ENCODE measurements at regions not wholly inside any gene's neighbourhood (a gene's known extent, or its start where the extent isn't known, plus 50 kb on each side); places are given as distances from the start of the nearest gene placed in this dataset.
A peak's percentile ranks its signal among the peaks of the same experiment; 100 is the strongest.

DNA sequence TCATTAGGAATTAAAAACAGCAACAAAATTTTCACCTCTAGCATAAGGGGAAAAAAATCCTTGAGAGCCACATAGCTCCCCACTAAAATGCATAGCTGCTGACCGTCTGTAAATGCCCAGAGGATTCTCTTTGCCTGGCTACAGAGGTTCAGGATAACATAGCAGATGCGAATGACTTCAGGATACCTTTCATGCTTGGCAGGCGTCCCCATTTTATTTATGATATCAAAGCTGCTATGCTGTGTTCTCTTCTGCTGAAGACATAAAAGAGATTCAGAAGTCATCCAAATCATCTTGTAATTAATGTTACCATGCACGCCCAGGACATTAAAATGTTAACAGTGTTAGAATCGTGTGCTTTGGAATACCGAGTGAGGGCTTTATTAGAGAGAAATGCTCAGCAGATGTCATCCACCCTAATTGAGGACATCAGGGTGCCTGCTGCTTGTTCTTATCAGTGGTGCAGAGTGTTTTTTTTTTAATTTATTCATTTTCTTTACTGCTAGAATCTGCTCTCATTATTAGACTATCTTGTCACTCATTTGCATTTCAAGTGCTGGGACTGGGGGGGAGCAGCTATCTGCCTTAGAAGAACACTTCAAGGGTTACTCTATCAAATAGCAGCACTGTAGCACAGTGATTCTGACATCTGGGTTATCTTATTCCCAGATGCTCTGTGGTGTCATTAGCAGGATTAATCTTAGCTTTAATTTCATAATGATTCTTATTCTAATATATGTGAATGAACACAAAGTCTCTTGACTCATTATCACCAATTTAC is 139.5 kb downstream of the ZNF326 start:
- DNase-seq (ENCODE audit: low spot score) = no peak

GRCh38 chr1:90133133-90133532 is 138.2 kb downstream of the ZNF326 start:
- DNase-seq (ENCODE audit: low spot score) = peak; percentile 58

DNA sequence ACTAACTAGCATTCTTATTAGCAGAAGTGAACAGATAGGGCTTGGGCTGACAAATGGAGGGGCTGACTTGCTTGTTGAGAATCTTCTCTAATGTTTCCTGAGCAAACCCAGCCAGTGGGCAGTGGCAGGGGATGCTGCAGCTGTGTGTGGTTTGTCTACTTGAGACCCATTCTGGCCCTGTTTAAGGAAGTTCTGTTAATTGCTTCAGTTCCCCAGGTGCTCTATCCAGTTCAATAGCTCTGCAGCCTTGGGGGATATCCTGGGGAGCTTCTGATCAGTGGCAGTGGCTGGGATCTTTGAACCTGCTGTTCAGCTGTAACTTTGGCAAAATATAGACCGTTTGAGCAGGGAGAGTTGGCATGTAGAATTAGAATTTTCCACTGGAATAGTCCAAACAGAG is 137.4 kb downstream of the ZNF326 start:
- DNase-seq (ENCODE audit: low spot score) = no peak

DNA sequence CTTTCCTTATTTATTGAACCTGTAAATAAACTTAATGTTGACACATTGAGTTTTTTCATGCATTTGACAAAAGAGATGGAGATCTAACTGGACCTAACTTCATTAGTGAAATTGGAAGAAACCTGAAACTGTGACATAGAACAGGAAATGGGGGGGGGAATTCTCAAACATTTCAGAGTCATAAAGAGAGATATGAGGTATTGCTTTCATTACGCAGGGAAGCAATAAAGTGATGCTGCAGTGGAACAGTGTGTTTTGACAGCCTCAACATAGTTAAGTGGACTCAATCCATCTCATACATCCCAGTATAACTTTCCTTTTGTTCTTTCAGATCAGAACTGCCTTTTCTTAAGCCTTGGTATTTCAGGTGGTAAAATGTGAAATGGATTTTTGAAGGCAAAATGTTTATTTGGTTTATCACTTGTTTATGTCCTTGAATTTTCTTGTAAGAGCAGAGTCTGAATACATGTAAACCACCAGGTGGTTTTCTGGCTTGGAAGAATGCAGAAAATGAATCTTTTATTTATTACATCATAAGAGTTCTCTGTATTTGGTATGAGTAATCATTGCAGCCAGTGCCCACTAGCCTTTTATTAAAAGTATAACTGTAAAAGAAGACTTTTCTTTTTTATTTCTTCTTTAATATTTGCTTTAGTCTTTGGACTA is 132.5 kb downstream of the ZNF326 start:
- DNase-seq (ENCODE audit: low spot score) = no peak

DNA sequence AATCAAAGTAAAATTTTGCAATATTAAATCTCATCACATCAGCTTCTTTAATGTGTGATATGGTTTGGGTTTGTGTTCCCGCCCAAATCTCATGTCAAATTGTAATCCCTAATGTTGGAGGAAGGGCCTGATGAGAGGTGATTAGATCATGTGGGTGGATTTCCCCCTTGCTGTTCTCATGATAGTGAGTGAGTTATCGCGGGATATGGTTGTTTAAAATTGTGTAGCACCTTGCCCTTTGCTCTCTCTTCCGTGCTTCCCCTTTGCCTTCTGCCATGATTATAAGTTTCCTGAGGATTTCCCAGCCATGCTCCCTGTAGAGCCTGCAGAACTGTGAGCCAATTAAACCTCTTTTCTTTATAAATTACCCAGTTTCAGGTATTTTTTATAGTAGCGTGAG is 131.9 kb downstream of the ZNF326 start:
- no peak for DNase-seq (ENCODE audit: low spot score)

DNA sequence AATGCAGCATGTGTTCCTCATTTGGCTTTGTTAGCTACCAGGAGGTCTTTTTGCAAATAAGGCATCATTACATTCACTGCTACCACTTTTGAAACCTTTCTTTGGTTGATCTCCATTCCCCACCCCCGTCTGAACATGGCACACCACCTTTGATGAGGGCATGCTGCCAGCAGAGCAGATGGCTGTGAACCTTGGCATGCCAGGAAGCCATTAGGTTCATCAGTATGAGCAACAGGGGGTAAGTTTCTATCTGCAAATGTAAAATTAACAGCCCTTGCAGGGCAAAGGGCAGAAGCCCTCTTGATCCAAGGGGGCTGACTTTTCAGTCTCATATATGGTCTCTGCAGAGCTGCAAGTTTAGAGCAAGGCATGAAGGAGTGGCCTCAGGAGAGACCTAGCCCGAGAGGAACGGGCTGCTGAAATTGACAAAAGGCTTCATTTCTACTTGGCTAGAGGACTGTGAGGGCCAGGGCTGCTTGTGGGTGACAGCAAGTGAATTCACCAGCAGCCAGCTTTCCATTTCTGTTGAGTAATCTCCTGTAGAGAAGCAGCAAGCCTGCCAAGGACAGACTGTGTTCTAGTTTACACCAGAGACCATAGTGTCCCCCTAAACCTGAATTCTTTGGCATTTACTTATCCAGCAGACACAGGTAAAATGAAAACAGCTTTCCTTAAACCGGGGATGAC is 127.9 kb downstream of the ZNF326 start:
- no peak for DNase-seq (ENCODE audit: low spot score)

GRCh38 chr1:90114521-90115141 is 119.7 kb downstream of the ZNF326 start:
- peak; percentile 71 for DNase-seq (ENCODE audit: low spot score)

DNA sequence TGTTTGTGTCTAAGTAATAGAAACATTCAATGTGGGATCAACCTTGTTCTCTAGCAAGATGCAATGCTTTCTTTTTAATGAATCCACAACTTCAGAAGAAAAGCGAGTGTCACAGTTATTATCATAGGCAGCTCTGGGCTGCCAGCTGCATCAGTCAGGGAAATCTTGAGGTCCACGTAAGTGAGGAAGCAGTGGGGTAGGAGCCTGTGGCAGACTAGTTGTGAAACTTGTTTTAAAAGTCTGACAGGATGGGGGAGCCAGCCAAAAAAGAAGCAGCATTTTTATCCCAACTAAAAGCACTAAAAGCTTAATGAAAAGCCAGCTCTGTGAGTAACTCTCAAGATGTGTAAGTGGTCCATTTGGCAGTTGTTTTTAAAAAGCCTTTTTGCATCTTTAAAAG is 113.1 kb downstream of the ZNF326 start:
- no peak for DNase-seq (ENCODE audit: low spot score)

GRCh38 chr1:90106311-90106710 is 111.4 kb downstream of the ZNF326 start:
- DNase-seq (ENCODE audit: low spot score) = no peak

DNA sequence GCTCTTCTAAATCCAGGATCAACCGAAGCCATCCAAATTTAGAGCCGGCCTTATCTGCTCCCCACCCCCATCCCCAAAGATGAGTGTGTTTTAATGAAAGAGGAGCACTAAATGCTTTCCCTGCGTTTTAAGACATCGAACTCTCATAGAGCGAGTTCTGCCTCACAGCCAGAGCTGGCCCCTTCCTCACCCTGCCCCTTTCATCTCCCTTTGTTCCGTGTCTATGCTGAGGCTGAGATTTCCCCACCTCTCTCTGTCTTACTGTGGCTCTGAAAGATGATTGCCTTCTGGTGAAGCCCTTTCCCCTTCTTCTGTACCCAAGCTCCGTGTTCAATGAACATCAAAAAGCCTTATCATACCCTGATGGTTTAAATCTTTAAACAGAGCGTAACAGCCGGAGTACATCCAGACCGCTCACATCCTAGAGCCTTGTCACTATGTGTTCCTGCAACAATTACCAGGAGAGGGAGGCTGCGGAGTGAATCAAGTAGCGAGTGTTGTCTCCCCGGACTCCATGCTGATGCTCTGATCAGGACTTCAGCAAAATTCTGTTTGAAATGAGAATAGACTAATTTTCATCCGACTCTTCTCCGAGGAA is 110.1 kb downstream of the ZNF326 start:
- no peak for DNase-seq (ENCODE audit: low spot score)

DNA sequence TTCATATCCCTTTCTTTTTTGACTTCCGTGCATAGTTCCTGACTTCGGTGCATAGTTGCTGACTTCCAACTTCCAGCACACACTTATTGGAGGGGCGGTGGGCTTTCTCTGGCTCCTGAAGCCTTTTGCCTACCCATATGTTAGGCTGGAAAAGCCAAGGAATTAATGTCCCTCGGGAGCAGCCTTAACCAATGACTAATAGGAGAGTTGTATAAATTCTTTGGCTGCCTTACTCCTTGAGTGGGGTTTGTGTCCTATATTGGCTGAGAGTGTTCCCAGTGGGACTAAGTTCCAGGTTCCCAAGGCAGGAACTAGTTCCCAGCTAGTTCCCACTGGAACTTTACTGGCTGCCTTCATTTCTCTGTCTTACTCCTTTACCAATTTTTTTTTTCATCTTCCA is 105.7 kb downstream of the ZNF326 start:
- DNase-seq (ENCODE audit: low spot score) = no peak

DNA sequence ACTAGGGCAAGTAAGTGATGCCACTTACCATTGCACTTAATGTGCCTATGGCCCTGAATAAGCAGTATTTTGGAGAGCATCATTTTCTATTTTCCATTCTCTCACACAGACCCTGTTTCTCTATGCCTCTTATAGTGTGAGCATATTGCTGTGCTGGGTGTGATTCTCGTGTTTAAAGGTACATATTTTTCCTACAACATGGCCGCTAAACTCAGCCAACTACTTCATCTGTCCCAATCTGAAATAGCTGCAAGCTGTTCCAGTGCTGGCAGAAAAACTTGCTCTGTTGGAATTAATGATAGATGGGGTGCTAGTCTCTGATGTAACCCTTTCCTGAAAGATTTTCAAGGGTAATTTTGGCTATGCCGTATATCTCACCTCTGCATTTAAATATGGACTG is 97.5 kb downstream of the ZNF326 start:
- DNase-seq (ENCODE audit: low spot score) = no peak

Data from RKO (cell line).